HUES64 (cell line): ENCODE measurements at regions not wholly inside any gene's neighbourhood (a gene's known extent, or its start where the extent isn't known, plus 50 kb on each side); places are given as distances from the start of the nearest gene placed in this dataset.
"Not testable (repeated sequence)": the region's sequence is repeated elsewhere in the genome, so short reads cannot be mapped to it uniquely, and the experiment has no call there.

Experiments used
- H3K27ac ChIP-seq: 2 replicates; pipeline ENCODE4 v1.7.0; 2013; ENCODE audit warnings: low read depth, low read length, inconsistent platforms
- H3K27me3 ChIP-seq: 2 replicates; pipeline ENCODE4 v1.6.1; 2013; ENCODE audit warnings: mild to moderate bottlenecking, low read length; ENCODE audit not compliant: insufficient read depth
- H3K36me3 ChIP-seq: 2 replicates; pipeline ENCODE4 v1.6.1; 2013; ENCODE audit warnings: mild to moderate bottlenecking, low read length; ENCODE audit not compliant: insufficient read depth
- H3K4me1 ChIP-seq: 2 replicates; pipeline ENCODE4 v1.6.1; 2013; ENCODE audit warnings: mild to moderate bottlenecking, low read length, moderate library complexity; ENCODE audit not compliant: insufficient read depth
- H3K4me3 ChIP-seq: 2 replicates; pipeline ENCODE4 v1.5.1; 2013; ENCODE audit warnings: mild to moderate bottlenecking, low read length, moderate library complexity
- H3K9ac ChIP-seq: 2 replicates; pipeline ENCODE4 v1.6.1; 2013; ENCODE audit warnings: mild to moderate bottlenecking, low read depth, low read length
- H3K9me3 ChIP-seq: 2 replicates; pipeline ENCODE4 v1.6.1; 2013; ENCODE audit warnings: low read depth, low read length; ENCODE audit not compliant: insufficient read depth
- WGBS: fragments of 150-250, 120-280 bp; methylation state at CpG from one replicate; pipeline ENCODE4 v1.1.7; 2013; ENCODE audit warnings: missing lambda C conversion rate; 5-methylcytosine and 5-hydroxymethylcytosine counted together

- H3K4me3 ChIP-seq, H3K27me3 ChIP-seq, H3K9ac ChIP-seq, H3K27ac ChIP-seq, H3K36me3 ChIP-seq, H3K9me3 ChIP-seq, H3K4me1 ChIP-seq: not testable (repeated sequence)
- WGBS = 67% methylated on average over 5 of the region's 5 CpGs
Measured at GRCh38 chr4:74505355-74505978, 60.5 kb downstream of the AREG start.

DNA sequence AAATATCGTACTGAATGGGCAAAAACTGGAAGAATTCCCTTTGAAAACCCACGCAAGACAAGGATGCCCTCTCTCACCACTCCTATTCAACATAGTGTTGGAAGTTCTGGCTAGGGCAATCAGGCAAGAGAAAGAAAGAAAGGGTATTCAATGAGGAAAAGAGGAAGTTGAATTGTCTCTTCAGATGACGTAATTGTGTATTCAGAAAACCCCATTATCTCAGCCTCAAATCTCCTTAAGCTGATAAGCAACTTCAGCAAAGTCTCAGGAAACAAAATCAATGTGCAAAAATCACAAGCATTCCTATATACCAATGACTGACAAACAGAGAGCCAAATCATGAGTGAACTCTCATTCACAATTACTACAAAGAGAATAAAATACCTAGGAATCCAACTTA, 64.4 kb downstream of the AREG start:
- not testable (repeated sequence) for H3K9me3 ChIP-seq, H3K4me1 ChIP-seq, H3K36me3 ChIP-seq, H3K4me3 ChIP-seq, H3K27ac ChIP-seq, H3K27me3 ChIP-seq, H3K9ac ChIP-seq
- WGBS = 87% methylated on average over 1 of the region's 3 CpGs

- Histone ChIP-seq H3K27ac (no peak overlapping the region), H3K36me3 (no peaks in the 10 kb centered on the region), H3K9ac (no peak overlapping the region), H3K4me3 (no peak overlapping the region), H3K27me3 (no peaks in the 10 kb centered on the region), H3K4me1 (no peaks in the 10 kb centered on the region), H3K9me3 (no peaks in the 10 kb centered on the region)
Measured at GRCh38 chr4:74516303-74516702, 71.4 kb downstream of the AREG start.

- over 99% methylated on average over 4 of the region's 4 CpGs for WGBS
- H3K36me3 ChIP-seq = no peaks in the 10 kb centered on the region
Measured at GRCh38 chr4:74517996-74518395, 73.1 kb downstream of the AREG start.

DNA sequence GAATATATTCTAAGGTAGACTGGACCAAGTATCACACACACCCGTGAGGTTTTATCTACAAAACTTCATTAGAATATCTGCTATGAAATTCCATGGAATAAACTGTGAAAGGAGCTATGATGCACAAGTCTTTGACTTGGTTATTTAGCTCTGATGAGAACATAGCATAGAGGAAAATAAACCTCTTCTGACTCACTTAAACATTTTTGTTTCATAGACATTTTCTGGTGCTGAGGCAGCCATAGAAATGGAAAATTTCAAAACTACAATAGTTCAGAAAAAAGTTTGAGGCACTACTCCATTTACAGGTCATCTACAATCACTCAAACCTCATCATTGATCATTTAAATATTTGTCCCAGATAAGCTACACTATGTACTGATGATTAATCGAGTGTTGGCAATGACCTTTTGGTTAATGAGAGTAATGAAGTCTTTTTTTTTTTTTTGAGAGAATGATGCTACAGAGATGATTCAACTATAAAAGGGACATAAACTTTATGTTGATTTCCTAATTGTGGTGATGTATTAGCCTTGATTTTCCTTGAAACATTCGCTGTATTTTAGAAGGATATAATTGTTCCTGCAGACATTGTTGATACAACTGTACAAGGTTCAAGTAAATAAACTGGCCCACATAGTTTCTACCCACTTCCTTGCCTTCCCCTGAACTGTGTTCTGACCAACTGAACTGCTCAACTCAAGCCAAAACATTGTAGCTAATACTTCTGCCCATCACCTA, 77.5 kb downstream of the AREG start:
- no peaks in the 10 kb centered on the region for H3K36me3 ChIP-seq
- H3K9ac ChIP-seq = no peak overlapping the region
- no peaks in the 10 kb centered on the region for H3K27me3 ChIP-seq
- no peak overlapping the region for H3K27ac ChIP-seq
- H3K9me3 ChIP-seq = no peaks in the 10 kb centered on the region
- no peak overlapping the region for H3K4me3 ChIP-seq
- WGBS = 97% methylated on average over 2 of the region's 3 CpGs
- H3K4me1 ChIP-seq = no peaks in the 10 kb centered on the region

More at GRCh38 chr4:74517996-74518395, 73.1 kb downstream of the AREG start:
- Histone ChIP-seq H3K9me3 (no peaks in the 10 kb centered on the region), H3K4me1 (no peaks in the 10 kb centered on the region), H3K27ac (no peak overlapping the region), H3K4me3 (no peak overlapping the region), H3K27me3 (no peaks in the 10 kb centered on the region), H3K9ac (no peak overlapping the region)

- Histone ChIP-seq H3K4me3 (no peak overlapping the region), H3K27ac (no peak overlapping the region), H3K36me3 (no peaks in the 10 kb centered on the region), H3K9ac (no peak overlapping the region), H3K9me3 (no peaks in the 10 kb centered on the region), H3K4me1 (no peaks in the 10 kb centered on the region), H3K27me3 (no peaks in the 10 kb centered on the region)
- no CpG with 5 or more reads among the region's 1 CpG for WGBS
Measured at GRCh38 chr4:74523096-74523495, 78.2 kb downstream of the AREG start.

DNA sequence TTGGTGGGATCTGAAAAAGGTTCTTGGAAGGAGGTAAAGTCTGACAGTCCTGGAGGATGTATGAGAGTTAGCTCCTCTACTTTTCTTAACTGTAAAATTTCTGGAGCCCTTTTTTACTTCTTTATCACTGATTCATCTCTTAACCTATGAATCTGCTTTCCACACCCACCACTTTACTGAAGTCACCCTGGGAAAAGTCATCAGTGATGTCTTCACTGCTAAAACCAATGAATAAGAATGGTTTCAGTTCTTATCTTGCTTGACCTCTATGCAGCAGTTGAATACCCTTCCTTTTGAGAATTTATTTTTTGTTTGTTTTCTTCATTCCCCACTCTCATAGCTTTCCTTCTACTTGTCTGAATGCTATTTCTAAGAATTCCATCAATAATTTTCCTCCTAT, 80.0 kb downstream of the AREG start:
- no peak overlapping the region for H3K9ac ChIP-seq
- no peaks in the 10 kb centered on the region for H3K9me3 ChIP-seq
- no peaks in the 10 kb centered on the region for H3K4me1 ChIP-seq
- no peaks in the 10 kb centered on the region for H3K27me3 ChIP-seq
- H3K4me3 ChIP-seq = no peak overlapping the region
- H3K36me3 ChIP-seq = no peaks in the 10 kb centered on the region
- H3K27ac ChIP-seq = no peak overlapping the region

- Histone ChIP-seq H3K27ac (no peak overlapping the region), H3K36me3 (no peaks in the 10 kb centered on the region), H3K9ac (no peak overlapping the region), H3K9me3 (no peaks in the 10 kb centered on the region), H3K4me1 (no peaks in the 10 kb centered on the region), H3K27me3 (no peaks in the 10 kb centered on the region), H3K4me3 (no peak overlapping the region)
- 97% methylated on average over 1 of the region's 1 CpG for WGBS
Measured at GRCh38 chr4:74527049-74527448, 82.1 kb downstream of the AREG start.

GRCh38 chr4:74528178-74528577, 83.2 kb downstream of the AREG start:
- no peaks in the 10 kb centered on the region for H3K36me3 ChIP-seq
- WGBS = 100% methylated on average over 1 of the region's 1 CpG
- H3K27me3 ChIP-seq = no peaks in the 10 kb centered on the region
- no peak overlapping the region for H3K4me3 ChIP-seq
- no peaks in the 10 kb centered on the region for H3K4me1 ChIP-seq
- no peak overlapping the region for H3K27ac ChIP-seq
- no peaks in the 10 kb centered on the region for H3K9me3 ChIP-seq
- H3K9ac ChIP-seq = no peak overlapping the region

- 90% methylated on average over 11 of the region's 11 CpGs for WGBS
- Histone ChIP-seq H3K4me3 (no peak overlapping the region), H3K36me3 (no peaks in the 10 kb centered on the region), H3K27me3 (no peaks in the 10 kb centered on the region), H3K9me3 (no peaks in the 10 kb centered on the region), H3K4me1 (no peaks in the 10 kb centered on the region), H3K9ac (no peak overlapping the region), H3K27ac (no peak overlapping the region)
Measured at GRCh38 chr4:74529284-74530041, 84.5 kb downstream of the AREG start.

DNA sequence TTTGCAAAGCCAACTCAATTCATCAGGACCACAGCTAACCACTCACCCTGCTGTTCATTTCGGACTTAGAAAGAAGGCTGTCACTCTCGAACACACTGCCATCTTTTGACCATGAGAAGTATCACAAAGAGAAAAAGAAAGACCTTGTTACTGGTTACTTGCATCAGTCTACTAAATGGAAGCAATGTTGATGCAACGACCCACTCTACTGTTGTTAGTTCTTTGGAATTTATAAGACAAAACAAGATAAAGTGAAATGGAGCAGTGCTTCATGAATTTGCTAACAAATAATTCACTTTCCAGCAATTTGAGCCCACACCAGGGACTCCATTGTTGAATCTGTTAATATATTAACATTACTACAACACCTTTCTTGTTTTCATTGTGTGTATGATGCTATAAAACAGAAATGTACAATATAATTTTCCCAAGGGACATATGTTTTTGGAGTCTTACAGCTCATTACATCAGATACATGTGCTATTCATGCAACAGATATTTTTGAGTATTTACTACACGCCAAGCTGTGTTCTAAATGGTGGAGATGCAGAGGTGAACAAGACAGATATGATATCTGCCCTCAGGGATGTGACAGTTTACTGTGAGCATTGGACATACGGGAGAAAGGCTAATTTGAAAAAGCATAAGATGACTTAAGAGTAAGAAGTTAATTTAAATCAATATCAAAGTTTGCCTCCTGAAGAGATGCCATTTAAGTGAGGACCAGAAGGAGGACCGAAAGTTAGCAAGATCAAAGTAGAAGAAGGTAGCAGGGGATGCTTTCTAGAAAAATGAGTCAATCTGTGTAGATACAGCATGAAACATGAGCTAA, 87.2 kb downstream of the AREG start:
- no peak overlapping the region for H3K27ac ChIP-seq
- no peak overlapping the region for H3K4me3 ChIP-seq
- 61% methylated on average over 6 of the region's 6 CpGs for WGBS
- 0 out of 2 replicates have a peak, but pooled peaks cover 3% of the 10 kb centered on the region for H3K4me1 ChIP-seq
- H3K9me3 ChIP-seq = no peaks in the 10 kb centered on the region
- H3K27me3 ChIP-seq = no peaks in the 10 kb centered on the region
- H3K9ac ChIP-seq = no peak overlapping the region
- H3K36me3 ChIP-seq = no peaks in the 10 kb centered on the region
